NCI-H446 treated with DMSO at 0.1 percent for 48 hours (cell line): ENCODE measurements at regions not wholly inside any gene's neighbourhood (a gene's known extent, or its start where the extent isn't known, plus 50 kb on each side); places are given as distances from the start of the nearest gene placed in this dataset.
"Not testable (repeated sequence)": the region's sequence is repeated elsewhere in the genome, so short reads cannot be mapped to it uniquely, and the experiment has no call there.

ENCODE experiments used
- DNase-seq: peaks from one replicate; lab custom pipeline; 2025; lab: John Stamatoyannopoulos, UW

DNA sequence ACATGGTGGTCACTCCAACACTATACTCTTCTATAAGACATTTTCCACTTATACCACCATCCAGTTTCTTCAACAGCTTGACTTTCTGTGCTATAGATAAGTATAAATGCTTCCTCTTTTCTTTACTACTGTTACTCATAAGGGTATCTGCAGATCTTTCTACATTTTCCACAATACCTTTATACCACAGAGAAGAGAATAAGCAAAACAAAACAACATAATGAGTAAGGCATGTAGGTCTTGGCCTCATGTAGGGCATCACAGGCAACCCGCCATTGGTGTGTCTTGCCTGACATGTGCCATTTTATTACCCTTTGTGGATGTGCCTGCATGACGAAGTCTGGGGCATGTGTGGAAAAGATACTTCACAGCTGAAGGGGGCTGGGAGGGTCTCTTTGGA is 265.3 kb upstream of the STARD13 start:
- DNase-seq = no peak

DNA sequence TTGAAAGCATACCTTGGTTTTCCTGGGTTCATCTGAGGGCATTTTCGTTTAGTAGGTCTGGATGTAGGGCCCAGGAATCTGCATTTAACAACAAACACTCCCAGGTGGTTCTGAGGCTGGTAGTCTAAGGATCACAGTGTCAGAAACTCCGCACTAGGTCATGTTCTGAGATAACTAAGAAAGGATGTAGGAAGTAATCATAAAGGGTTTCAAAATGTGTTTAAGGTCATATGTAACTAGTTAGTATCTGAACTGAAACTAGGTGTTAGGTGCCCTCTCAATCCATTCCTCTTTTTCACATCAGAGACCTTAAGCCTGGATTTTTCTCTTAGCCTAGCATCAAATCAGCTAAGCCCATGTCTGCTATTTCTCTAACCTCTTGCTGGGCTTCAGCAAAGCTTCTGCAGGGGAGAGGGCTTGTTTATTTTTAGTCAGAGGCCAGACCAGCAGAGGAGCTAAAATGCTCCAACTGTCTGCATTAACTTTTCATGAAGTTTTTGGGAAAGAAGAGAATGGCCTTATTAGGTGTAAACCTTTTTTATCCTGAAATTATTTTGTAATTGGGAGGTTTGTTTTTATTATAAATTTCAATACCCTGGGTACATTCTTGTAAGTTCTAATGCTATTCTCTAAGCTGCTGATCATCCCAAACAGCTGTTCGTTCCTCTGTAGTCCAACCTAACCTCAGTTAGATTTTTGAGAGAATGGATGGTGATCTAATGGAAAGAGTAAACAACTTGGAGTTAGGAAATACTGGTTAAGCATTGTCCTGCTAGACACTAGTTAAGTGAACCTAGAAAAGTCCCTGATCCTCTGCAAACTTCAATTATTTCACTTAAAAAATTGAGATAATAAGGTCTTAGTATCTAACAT is 262.8 kb upstream of the RFC3 start:
- DNase-seq = no peak

DNA sequence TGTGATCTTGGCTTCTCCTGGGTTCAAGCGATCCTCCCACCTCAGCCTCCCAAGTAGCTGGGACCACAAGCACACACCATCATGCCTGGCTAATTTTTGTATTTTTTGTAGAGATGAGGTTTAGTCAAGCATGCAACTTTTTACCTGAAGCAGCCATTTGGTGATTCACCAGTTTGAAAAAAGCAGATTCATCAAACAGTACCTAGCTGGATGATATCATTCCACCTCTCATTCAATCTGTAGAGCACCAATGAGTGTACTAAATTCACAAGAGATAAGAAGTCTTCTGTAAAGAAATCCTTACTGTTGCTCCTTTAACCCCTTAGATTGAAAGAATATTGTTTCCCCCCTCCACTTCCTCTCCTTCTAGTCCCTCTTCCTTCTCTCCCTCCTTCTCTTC is 261.1 kb upstream of the RFC3 start:
- DNase-seq = no peak

DNA sequence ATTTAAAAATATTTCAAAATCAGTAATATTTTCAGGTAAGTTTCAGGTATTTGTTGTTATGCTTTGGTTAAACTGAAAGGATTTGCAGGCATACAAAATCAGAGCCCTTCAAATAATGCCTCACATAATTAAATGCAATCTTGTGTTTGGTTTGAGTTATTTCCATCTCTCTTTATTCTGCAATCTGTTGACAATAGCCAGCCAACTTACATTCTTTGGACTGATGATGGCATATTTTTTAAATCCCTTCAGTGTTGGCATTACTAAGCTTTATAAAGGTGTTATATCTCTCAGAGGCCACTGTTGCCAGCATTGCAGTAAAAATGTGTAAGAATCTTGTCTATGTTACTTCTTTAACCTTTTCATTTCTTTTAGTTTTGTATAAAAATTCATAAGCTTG is 257.2 kb upstream of the RFC3 start:
- DNase-seq = no peak

DNA sequence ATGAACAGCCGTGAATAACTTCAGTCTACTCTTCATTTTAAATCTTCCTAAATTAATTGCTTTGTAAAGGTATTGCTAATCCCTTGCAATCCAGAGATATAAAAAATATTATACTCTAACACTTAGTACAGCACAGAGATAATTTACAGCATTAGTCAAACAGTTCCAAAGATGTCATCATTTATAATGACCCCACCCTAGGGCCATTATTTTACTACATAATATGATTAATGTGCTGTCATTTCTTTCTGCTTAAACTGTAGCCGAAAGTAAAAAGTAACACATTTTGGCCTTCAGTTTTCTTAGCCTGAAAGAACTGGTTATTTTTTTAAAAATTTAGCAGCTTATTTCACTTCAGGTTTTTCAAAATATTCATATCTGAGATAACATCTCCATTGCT is 256.3 kb upstream of the RFC3 start:
- no peak for DNase-seq

DNA sequence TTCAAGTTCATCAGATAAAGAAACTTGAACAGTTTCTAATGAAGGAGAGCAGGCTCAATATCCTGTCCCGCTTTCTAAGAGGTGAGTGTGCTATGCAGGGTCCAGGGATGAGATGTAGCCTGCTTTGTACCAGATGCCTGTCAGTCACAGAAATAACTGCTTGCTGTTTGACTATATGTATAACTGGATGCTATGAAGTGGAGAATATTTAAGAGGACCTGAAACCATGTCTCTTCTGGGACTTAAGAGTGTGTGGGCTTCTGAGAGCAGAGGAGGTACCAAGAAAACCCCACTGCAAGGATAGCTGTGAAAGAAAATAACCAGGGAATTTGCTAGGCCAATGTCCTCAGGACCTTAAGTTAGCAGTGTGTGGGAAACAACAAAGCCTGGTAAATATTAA is 246.3 kb upstream of the RFC3 start:
- no peak for DNase-seq

DNA sequence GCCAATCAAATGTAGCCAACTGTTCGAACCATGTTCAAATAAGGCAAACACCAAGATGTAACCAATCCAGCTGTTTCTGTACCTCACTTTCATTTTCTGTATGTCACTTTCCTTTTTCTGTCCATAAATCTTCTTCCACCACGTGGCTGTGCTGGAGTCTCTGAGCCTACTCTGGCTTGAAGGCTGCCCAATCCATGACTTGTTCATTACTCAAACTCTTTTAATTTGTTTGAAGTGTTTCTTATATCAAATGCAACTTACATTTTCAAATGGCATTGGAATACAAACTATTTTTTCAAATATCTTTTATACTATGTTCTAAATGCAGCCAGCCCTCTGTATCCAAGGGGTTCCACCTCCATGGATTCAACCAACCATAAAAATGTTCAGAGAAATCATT is 245.6 kb upstream of the RFC3 start:
- not testable (repeated sequence) for DNase-seq

DNA sequence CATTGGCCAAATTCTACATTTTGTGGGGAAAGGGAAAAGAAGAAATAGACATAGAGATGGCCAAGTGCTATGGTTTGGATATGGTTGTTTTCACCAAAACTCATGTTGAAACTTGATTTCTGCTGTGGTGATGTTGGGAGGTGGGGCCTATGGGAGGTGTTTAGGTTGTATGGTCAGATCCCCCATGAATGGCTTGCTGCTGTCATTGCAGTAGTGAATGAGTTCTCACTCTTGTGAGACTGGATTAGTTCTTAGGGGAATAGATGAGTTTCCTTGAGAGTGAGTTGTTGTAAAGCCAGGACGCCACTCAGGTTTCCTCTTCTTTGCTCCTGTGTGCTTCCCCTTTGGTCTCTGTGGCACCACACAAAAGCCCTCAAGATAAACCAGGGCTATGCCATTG is 242.6 kb upstream of the RFC3 start:
- DNase-seq = no peak

DNA sequence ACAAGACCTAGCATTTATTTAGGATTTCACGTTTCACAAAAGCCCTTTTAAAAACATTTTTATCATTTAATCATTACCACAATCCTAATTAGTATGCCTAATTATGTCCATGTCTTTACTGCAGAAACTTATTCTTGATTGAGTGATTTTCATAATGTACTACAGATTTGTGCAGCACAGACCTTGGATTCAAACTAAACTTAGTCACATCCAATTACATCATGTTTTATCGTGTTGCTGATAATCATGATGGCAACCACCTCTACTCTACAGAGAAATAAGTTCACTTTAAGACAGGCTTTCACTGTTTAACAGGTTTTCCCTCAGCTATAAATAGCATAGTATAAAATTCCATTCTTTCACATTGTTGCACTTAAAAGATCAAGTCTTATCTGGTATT is 240.9 kb upstream of the RFC3 start:
- no peak for DNase-seq

DNA sequence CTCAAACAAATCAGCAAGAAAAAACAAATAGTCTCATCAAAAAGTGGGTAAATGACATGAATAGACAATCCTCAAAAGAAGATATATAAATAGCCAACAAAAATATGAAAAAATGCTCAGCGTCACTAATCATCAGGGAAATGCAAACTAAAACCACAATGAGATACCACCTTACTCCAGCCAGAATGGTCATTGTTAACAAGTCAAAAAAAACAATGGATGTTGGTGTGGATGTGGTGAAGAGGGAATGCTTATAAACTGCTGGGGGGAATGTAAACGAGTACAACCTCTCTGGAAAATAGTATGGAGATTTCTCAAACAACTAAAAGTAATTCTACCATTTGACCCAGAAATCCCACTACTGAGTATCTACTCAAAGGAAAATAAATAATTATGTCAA is 239.2 kb upstream of the RFC3 start:
- DNase-seq = no peak

DNA sequence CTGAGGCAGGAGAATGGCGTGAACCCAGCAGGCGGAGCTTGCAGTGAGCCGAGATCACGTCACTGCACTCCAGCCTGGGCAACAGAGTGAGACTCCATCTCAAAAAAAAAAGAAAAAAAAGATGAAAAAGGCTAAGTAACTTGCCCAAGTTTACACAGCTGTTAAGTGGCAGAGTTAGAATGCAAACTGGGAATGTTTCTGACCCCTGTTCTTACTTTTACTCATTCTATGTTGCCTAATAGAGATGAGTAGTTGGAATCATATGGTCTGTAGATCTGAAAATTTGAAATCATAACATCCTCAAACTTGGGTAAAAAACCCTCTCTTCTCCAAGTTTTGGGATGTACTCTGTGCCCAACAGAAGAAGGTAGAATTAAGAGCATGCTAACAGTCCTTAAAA is 235.8 kb upstream of the RFC3 start:
- DNase-seq = no peak

DNA sequence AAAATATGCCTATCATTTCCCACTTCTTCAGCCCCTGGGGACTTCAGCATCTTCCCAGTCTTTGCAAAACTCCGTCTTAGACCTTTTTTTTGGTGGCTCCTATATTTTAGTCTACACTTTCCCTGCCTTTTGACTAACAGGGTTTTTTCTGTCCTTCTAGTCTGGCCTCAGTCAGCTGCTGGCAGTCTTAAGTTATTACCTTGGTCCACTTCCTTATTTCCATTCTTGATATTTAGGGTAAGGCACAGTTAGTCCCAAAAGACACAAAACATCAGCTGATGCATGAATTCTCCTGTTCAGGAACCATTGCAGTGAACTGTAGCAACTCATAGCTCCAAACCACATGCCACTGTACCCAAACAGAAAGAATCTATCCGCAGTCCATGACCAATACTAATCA is 234.6 kb upstream of the RFC3 start:
- DNase-seq = no peak

DNA sequence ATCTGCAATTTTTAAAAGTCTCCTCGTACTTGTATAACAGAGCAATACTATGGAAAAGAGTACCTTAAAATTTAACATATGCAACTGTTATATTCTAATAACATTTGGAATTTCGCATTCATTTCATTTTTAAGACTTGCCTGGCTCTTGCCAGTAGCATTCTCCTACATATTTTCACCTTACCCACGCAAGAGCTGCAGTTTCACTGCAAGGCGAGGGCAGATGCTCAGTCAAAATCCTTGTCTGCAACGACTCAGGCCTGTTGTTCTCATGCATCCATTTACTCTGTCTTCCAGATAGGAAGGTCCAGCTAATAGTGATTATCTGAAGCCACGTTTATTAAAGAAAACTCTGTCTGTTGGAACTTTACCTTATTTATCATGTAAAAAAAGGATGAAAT is 227.0 kb upstream of the RFC3 start:
- DNase-seq = no peak

DNA sequence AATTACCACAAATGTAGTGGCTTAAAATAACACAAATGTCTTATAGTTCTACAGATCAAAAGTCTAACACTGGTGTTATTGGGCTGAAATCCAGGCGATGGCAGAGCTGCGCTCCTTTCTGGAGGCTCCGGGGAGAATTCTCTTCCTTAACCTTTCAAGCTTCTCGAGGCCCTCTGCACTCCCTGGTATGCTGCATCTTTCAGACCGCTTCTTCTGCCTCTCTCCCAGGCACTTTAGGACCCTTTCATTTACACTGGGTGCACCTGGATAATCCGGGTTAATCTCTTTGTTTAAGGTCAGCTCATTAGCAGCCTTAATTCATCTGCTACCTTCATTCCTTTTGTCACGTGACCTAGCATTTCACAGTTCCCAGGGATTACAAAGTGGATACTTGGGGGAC is 211.3 kb upstream of the RFC3 start:
- DNase-seq = no peak

DNA sequence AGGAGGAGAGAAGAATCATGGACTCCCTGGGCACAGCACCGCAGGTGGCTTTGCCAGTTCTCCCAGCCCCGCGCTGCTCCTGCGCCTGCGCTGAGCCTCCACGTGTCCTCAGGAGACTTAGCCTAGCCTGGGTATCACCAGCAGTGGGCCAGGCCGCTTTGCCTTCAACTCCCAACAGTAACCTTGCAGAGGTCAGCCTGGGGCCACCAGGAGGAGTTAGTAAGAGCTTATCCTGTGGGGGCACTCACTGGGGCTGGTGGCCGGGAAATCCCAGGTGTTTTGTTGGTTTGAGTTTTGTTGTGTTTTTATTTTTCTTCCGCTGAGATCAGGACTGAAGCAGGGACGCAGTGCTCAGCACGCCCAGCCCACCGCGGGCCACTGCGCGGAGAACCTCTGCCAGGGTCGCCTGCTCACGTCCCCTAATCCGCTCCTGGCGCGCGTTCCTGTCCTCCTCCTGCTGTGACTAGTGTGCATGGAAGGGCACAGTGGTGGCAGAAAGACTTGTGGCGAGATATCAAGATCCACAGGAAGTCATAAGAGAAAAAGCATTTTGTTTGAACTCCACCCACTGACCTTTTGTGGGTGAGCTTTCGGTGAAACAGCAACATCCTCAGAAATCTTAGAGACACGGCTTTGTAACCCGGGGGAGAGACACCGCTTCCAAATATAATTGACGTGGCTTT is 207.4 kb upstream of the RFC3 start:
- DNase-seq = peak; percentile 84

DNA sequence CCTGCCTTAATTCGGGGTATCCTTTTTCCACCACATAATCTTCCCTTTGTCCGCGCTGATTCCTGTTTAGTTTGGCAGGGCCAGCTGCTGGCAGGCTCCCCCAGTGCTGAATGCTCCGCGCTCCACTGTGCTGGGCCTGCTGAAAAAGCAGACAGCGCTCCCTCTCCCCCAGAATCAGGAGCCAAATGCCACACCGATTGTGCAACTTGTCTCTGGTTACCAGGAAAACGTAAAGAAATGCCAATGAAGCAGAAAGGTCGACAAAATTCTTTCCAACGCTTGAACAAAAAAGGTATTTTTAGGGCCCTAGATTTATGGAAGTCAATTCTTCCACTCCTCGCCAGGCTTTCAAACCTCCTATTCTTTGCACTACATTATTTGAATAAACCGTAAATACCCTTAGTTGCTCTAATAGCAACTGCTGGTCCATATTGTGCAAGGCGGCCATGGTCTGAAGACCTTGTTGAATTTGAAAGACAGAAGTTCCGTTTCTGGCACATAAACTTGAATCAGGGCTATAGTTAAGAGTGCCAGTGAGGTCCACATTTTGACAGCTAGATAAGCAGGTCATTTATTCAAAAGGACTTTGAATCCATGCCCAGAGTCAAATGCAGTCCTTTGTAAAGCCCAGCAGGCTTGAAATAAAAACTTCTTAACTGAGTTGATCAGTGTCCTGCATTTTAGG is 206.7 kb upstream of the RFC3 start:
- peak; percentile 82 for DNase-seq

DNA sequence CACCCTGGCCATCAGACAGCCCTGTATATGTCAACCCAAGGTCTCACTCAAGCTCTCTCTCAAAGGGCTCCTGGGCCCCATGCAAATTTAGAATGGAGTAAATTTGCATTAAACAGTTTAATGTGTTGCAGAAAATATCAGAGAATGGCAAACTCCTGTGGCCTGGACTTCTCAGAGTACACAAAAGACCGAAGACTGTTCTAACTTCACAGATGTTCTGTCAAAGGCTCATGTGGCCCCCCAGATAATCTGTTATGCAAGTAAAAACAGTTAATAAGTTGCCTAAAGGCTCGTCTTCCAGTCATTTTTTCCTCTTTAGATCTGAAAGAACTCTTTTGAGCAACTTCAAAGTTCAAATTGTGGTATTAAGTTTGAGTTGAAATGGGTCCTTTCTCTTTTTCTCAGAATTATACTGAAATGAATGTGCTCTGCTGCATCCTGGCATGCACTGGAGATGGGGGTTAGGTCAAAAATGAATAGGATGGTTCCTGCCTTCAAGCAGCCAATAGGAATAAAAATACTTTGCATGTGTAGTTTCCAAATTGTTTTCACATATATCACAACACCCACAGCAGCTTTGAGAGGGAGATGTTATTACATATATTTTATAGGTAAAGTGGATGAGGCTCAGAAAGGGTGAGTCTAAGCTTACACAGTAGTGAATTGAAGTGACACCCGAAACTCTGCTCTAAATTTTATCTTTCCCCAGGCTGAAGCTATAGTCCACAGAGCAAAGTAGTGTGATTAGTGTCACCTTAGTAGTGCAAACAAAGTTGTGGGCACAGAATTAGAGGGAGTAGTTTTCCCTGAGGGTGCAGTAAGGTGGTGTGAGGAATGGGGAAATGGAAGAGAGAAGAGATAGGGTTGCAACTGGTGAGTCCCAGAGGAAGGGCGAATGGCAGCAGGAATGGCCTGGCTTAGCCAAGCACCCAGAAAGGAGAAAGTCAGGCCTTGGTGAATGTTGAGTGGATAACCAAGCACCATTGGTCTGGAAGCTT is 205.0 kb upstream of the RFC3 start:
- DNase-seq = no peak

DNA sequence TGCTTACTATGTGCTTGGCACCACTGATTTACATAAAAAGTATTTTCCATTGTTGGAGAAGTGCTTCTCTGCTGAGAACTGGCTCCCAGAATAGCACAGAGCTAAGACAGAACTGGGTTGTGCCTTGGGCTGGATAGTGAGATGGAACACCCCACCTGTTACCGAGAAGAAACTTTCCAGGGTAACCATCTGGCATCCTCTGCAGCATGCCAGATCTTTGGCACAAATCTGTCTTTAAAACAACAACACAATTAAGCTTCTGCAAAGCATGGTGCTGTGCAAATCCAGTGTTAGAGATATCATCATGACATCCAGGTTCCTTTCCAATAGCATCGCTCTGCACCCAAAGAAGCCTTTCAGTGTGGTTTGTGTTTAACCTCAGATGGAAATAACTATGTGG is 202.5 kb upstream of the RFC3 start:
- peak; percentile 86 for DNase-seq

DNA sequence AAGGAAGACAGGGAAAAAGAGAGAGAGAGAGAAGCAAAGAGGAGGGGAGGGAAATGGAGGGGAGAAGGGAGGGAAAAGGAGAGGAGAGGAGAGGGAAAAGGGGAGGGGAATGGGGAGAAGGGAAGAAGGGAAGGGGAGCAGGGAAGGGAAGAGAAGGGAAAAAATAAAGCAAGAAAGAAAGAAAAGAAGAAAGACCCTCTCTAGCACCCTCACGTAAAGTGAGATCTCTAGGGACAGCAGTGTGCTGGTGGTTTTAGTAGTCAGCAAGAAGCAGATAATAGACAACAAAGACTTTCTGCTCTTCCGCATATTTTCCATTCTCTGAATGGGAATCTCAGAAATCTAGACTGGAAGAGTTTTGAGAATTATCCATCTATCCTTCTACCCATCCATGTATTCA is 201.8 kb upstream of the RFC3 start:
- no peak for DNase-seq

DNA sequence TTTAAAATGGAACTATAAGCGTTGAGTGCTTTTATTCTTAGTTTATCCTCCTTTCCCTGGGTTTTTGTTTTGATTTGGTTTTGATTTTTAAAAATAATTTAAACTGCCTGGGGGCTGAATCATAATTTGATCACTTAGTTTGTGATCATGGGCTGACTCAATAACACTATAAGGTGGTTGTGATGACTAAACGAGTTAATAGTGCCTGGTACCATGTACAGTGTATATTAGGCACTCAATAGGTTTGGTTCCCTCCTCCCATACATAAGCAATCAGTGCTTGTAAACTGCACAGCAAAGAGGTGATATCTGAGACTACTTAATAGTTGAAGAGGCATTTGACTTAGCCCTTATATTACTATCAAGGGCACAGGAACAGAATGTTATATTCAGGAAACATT is 200.9 kb upstream of the RFC3 start:
- no peak for DNase-seq

DNA sequence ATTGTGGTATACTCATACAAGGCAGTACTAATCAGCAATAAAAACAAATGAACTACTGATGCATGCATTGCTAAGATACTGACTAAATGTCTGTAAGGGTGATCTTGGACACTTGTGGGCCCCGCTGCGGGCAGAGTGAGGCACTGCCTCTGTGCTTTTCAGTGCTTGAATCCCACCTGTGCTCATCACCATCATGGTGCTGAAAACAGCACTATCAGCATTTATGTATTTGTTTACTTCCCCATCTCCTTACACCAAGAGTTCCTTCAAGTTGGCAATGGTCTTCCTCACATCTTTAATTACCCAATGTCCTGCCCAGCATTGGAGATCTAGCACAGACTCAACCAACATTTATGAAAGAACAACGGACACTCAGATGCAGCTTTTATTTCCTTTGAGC is 193.7 kb upstream of the RFC3 start:
- DNase-seq = no peak

DNA sequence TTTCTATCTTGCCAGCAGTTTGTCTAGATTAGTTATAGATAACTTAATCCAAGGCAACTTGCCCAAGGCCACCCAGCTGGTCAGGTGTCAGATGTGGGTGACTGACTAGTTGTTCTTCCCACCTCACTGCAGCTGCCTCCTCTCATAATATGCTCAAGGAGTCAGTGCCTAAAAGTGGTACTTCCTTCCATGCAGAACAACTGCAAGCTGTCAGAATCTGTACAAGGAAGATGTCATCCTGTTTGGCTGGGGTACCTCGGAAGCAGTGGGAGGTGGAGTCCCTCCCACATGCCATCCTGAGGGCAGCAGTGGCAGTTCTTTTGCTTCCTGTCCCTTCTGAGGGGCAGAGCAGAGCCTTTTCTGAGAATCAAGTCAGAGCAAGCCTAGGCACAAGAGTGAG is 193.2 kb upstream of the RFC3 start:
- DNase-seq = no peak
